Tibial nerve (tissue), 4 donors: ENCODE measurements at regions not wholly inside any gene's neighbourhood (a gene's known extent, or its start where the extent isn't known, plus 50 kb on each side); places are given as distances from the start of the nearest gene placed in this dataset.

Experiments used
- DNase-seq, 2 donors: peaks; one replicate each; pipeline ENCODE4 v3.0.0-alpha.2; 2019; ENCODE audit warnings: low spot score in 2 of 2
- H3K27ac ChIP-seq, 4 donors: fragments of 200-600 bp; sonication (generic) in 3 of 4; one replicate each; pipeline ENCODE4 v1.5.1; 2017 to 2019; ENCODE audit warnings: mild to moderate bottlenecking in 1 of 4
- H3K27me3 ChIP-seq, 2 donors: fragments of 200-600 bp; sonication (generic) in 1 of 2; one replicate each; pipeline versions ENCODE4 v1.5.1 to v1.6.0; 2017 to 2019
- H3K36me3 ChIP-seq, 3 donors: fragments of 200-600 bp; sonication (generic); one replicate each; pipeline ENCODE4 v1.5.1; 2018 to 2019
- H3K4me1 ChIP-seq, 4 donors: fragments of 200-600 bp; sonication (generic) in 3 of 4; one replicate each; pipeline ENCODE4 v1.5.1; 2017 to 2019
- H3K4me3 ChIP-seq, 4 donors: fragments of 200-600 bp; sonication (generic) in 3 of 4; one replicate each; pipeline ENCODE4 v1.5.1; 2017 to 2019; ENCODE audit warnings: mild to moderate bottlenecking in 1 of 4, moderate library complexity in 1 of 4
- H3K9me3 ChIP-seq, 4 donors: fragments of 200-600 bp; sonication (generic) in 3 of 4; one replicate each; pipeline ENCODE4 v1.5.1; 2017 to 2019
- CTCF ChIP-seq, 5 experiments: fragments of 200-600 bp in 3 of 5; fragments of 450-650 bp in 2 of 5; sonication (generic) in 3 of 5; IDR thresholded peaks; one replicate each; pipeline ENCODE4 v1.5.1; 2016 to 2019; ENCODE audit warnings: antibody characterized with exemption in 5 of 5, mild to moderate bottlenecking in 3 of 5, moderate library complexity in 2 of 5
- EP300 ChIP-seq, 2 donors: sonication (generic); formaldehyde crosslinking; IDR thresholded peaks; one replicate each; pipeline ENCODE4 v1.6.1; 2017; ENCODE audit warnings: antibody characterized with exemption in 2 of 2, mild to moderate bottlenecking in 1 of 2
- POLR2A ChIP-seq, 2 donors: fragments of 450-650 bp; IDR thresholded peaks; one replicate each; pipeline ENCODE4 v1.6.1; 2017; ENCODE audit warnings: antibody characterized with exemption in 2 of 2, mild to moderate bottlenecking in 2 of 2, moderate library complexity in 2 of 2
- WGBS, 2 donors: methylation state at CpG; one replicate each; pipeline ENCODE4 v1.1.5; 2018; 5-methylcytosine and 5-hydroxymethylcytosine counted together

GRCh38 chr12:126989532-126989931 is 1277.4 kb upstream of the TMEM132C start:
- Histone ChIP-seq H3K4me1 (no peaks in the 10 kb centered on the region), H3K36me3 (no peaks in the 10 kb centered on the region), H3K4me3 (no peak overlapping the region), H3K27ac (no peak overlapping the region), H3K9me3 (peaks cover 0 to under 1% (median 0%) of the 10 kb centered on the region in 4 donors), H3K27me3 (no peaks in the 10 kb centered on the region)
- DNase-seq, result no peak
- no peak for TF ChIP-seq EP300 (IDR thresholded peaks at IDR 0.05)
- no peak for TF ChIP-seq POLR2A (IDR thresholded peaks at IDR 0.05)
- no peak for TF ChIP-seq CTCF (IDR thresholded peaks at IDR 0.05)
- WGBS, 2 donors, result 75 to 82% methylated on average over 2 of the region's 2 CpGs

DNA sequence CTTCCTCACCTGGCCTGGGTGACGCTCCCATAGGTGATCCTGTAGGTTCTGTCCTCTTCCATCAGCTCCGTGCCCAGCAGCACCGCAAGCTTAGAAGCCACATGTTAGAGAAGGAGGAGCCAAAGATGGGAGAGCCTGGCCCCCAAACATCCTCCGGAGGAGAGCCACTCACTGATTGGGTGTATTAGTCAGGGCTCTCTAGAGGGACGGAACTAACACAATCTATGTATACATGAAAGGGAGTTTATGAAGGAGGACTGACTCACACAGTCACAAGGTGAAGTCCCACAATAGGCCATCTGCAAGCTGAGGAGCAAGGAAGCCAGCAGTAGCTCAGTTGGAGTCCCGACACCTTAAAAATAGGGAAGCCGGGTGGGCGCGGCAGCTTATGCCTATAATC is 1273.1 kb upstream of the TMEM132C start:
- no peak for DNase-seq
- Histone ChIP-seq H3K9me3 (no peaks in the 10 kb centered on the region), H3K27me3 (no peaks in the 10 kb centered on the region), H3K27ac (no peak overlapping the region), H3K4me3 (no peak overlapping the region), H3K36me3 (no peaks in the 10 kb centered on the region), H3K4me1 (no peaks in the 10 kb centered on the region)
- 93 to 94% methylated on average over 9 of the region's 9 CpGs for WGBS, 2 donors
- TF ChIP-seq CTCF (IDR thresholded peaks at IDR 0.05) (no peak), EP300 (IDR thresholded peaks at IDR 0.05) (no peak), POLR2A (IDR thresholded peaks at IDR 0.05) (no peak)

GRCh38 chr12:126994599-126994998 is 1272.4 kb upstream of the TMEM132C start:
- H3K36me3 ChIP-seq, result no peaks in the 10 kb centered on the region
- no peak overlapping the region for H3K4me3 ChIP-seq
- no peak for DNase-seq
- TF ChIP-seq EP300 (IDR thresholded peaks at IDR 0.05), result no peak
- no peak for TF ChIP-seq CTCF (IDR thresholded peaks at IDR 0.05)
- no peak for TF ChIP-seq POLR2A (IDR thresholded peaks at IDR 0.05)
- WGBS, 2 donors, result 75 to 85% methylated on average over 4 of the region's 4 CpGs
- no peak overlapping the region for H3K27ac ChIP-seq
- no peaks in the 10 kb centered on the region for H3K9me3 ChIP-seq
- H3K27me3 ChIP-seq, result no peaks in the 10 kb centered on the region
- no peaks in the 10 kb centered on the region for H3K4me1 ChIP-seq

DNA sequence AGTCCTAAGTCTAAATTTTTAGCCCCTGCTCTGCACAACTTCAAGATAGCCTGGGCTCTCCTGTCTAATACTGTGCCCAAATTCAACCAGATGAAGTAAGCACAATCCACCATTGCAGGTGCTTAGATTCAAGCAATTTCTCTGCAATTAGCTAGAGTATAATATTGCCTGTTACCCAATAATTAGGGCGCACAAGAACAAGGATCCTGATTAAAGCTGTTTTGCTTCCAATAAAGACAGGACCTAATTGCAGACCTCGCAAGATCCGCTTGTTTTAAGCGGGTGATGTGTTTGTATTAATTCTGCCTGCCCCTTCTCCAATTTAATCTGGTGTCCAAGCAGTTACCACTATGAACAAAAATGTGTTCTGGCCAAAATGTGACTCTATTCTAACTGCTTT is 1268.9 kb upstream of the TMEM132C start:
- Histone ChIP-seq H3K27ac (no peak overlapping the region), H3K9me3 (no peaks in the 10 kb centered on the region), H3K4me1 (no peaks in the 10 kb centered on the region), H3K36me3 (no peaks in the 10 kb centered on the region), H3K27me3 (no peaks in the 10 kb centered on the region), H3K4me3 (no peak overlapping the region)
- DNase-seq, result no peak
- WGBS, 2 donors, result 92 to 96% methylated on average over 4 of the region's 4 CpGs
- TF ChIP-seq POLR2A (IDR thresholded peaks at IDR 0.05) (no peak), EP300 (IDR thresholded peaks at IDR 0.05) (no peak), CTCF (IDR thresholded peaks at IDR 0.05) (no peak)

- no peaks in the 10 kb centered on the region for H3K9me3 ChIP-seq
- DNase-seq, result no peak
- TF ChIP-seq POLR2A (IDR thresholded peaks at IDR 0.05) (no peak), EP300 (IDR thresholded peaks at IDR 0.05) (no peak), CTCF (IDR thresholded peaks at IDR 0.05) (no peak)
- no peaks in the 10 kb centered on the region for H3K27me3 ChIP-seq
- no peak overlapping the region for H3K4me3 ChIP-seq
- no peaks in the 10 kb centered on the region for H3K36me3 ChIP-seq
- 56 to 58% methylated on average over 10 of the region's 10 CpGs for WGBS, 2 donors
- no peaks in the 10 kb centered on the region for H3K4me1 ChIP-seq
- H3K27ac ChIP-seq, result no peak overlapping the region
These were observed 1268.2 kb upstream of the TMEM132C start for GRCh38 chr12:126998747-126999285.
